Neural cell (in vitro differentiated cells): ENCODE measurements at regions not wholly inside any gene's neighbourhood (a gene's known extent, or its start where the extent isn't known, plus 50 kb on each side); places are given as distances from the start of the nearest gene placed in this dataset.

ENCODE experiments used
- H2AFZ ChIP-seq: fragments of 200-600, 300-800 bp; sonication (generic), shearing (Covaris generic); 2 replicates; pipeline ENCODE4 v1.6.0; 2014; ENCODE audit warnings: low read depth, mild to moderate bottlenecking, antibody characterized with exemption, low read length, moderate library complexity
- H3F3A ChIP-seq: fragments of 200-600 bp; shearing (Covaris generic); 2 replicates; pipeline ENCODE4 v1.6.1; 2016; ENCODE audit warnings: mild to moderate bottlenecking, moderate library complexity, mixed read lengths, antibody characterized with exemption, low read length; ENCODE audit not compliant: insufficient read depth, poor library complexity, severe bottlenecking
- H3K27ac ChIP-seq: fragments of 200-600, 300-800 bp; sonication (generic), shearing (Covaris generic); 2 replicates; pipeline ENCODE4 v1.5.1; 2014; ENCODE audit warnings: mild to moderate bottlenecking, low read length, moderate library complexity
- H3K27me3 ChIP-seq: fragments of 300-800, 200-600 bp; sonication (generic), shearing (Covaris generic); 2 replicates; pipeline ENCODE4 v1.6.0; 2014; ENCODE audit warnings: mild to moderate bottlenecking, low read depth, low read length, moderate library complexity; ENCODE audit not compliant: insufficient read depth
- H3K36me3 ChIP-seq: fragments of 300-800, 200-600 bp; sonication (generic), shearing (Covaris generic); 2 replicates; pipeline ENCODE4 v1.5.1; 2014; ENCODE audit warnings: mild to moderate bottlenecking, antibody characterized with exemption, low read length, moderate library complexity; ENCODE audit not compliant: insufficient read depth
- H3K4me2 ChIP-seq: fragments of 300-800, 200-600 bp; sonication (generic), shearing (Covaris generic); 2 replicates; pipeline ENCODE4 v1.6.0; 2014; ENCODE audit warnings: mild to moderate bottlenecking, low read length
- H3K4me3 ChIP-seq: fragments of 300-800, 200-600 bp; sonication (generic), shearing (Covaris generic); 2 replicates; pipeline ENCODE4 v1.5.1; 2014; ENCODE audit warnings: mild to moderate bottlenecking, low read length, moderate library complexity
- H3K79me2 ChIP-seq: fragments of 200-600 bp; shearing (Covaris generic); replicated peaks from 2 replicates; pipeline ENCODE4 v1.6.0; 2014; ENCODE audit warnings: mild to moderate bottlenecking, low read length, moderate library complexity; ENCODE audit not compliant: insufficient read depth
- H3K9ac ChIP-seq: fragments of 300-800, 200-600 bp; sonication (generic), shearing (Covaris generic); 2 replicates; pipeline ENCODE4 v1.6.1; 2016; ENCODE audit warnings: mild to moderate bottlenecking, low read length, mixed read lengths
- H3K9me2 ChIP-seq: fragments of 200-600 bp; shearing (Covaris generic); 2 replicates; pipeline ENCODE4 v1.6.1; 2016; ENCODE audit warnings: mild to moderate bottlenecking, low read length, mixed read lengths; ENCODE audit not compliant: insufficient read depth
- H3K9me3 ChIP-seq: fragments of 200-600, 300-800 bp; sonication (generic), shearing (Covaris generic); 2 replicates; pipeline ENCODE4 v1.6.1; 2016; ENCODE audit warnings: mild to moderate bottlenecking, mixed run types, low read length, moderate library complexity, mixed read lengths
- H4K20me1 ChIP-seq: fragments of 200-600 bp; shearing (Covaris generic); 2 replicates; pipeline ENCODE4 v1.6.1; 2016; ENCODE audit warnings: mild to moderate bottlenecking, mixed run types; ENCODE audit not compliant: insufficient read depth
- CTCF ChIP-seq: fragments of 450-650 bp; IDR thresholded peaks from 2 replicates; pipeline ENCODE4 v1.5.1; 2014; ENCODE audit warnings: antibody characterized with exemption, mild to moderate bottlenecking, moderate library complexity; ENCODE audit not compliant: poor library complexity, severe bottlenecking
- EP300 ChIP-seq: fragments of 450-650 bp; conservative IDR thresholded peaks from 2 replicates; pipeline ENCODE4 v1.6.1; 2014; ENCODE audit warnings: antibody characterized with exemption, mild to moderate bottlenecking, moderate library complexity; ENCODE audit not compliant: poor library complexity, severe bottlenecking
- EZH2 ChIP-seq: fragments of 200-600, 300-800 bp; shearing (Covaris generic), sonication (generic); IDR thresholded peaks from 2 replicates; pipeline ENCODE4 v1.6.1; 2014; ENCODE audit warnings: antibody characterized with exemption, low read length, borderline replicate concordance, mild to moderate bottlenecking; ENCODE audit not compliant: insufficient read depth, poor library complexity, severe bottlenecking
- MXI1 ChIP-seq: fragments of 450-650 bp; conservative IDR thresholded peaks from 2 replicates; pipeline ENCODE4 v1.6.1; 2014; ENCODE audit warnings: antibody characterized with exemption, mild to moderate bottlenecking; ENCODE audit not compliant: poor library complexity, severe bottlenecking
- POLR2AphosphoS5 ChIP-seq: IDR thresholded peaks from 2 replicates; pipeline ENCODE4 v1.6.1; 2012
- RAD21 ChIP-seq: fragments of 450-650 bp; conservative IDR thresholded peaks from 2 replicates; pipeline ENCODE4 v1.6.1; 2014; ENCODE audit warnings: antibody characterized with exemption, mild to moderate bottlenecking, moderate library complexity
- REST ChIP-seq: IDR thresholded peaks from 2 replicates; pipeline ENCODE4 v1.6.1; 2012; ENCODE audit warnings: borderline replicate concordance
- SMC3 ChIP-seq: fragments of 450-650 bp; conservative IDR thresholded peaks from 2 replicates; pipeline ENCODE4 v1.6.1; 2014; ENCODE audit warnings: antibody characterized with exemption, mild to moderate bottlenecking, moderate library complexity; ENCODE audit not compliant: poor library complexity
- TAF1 ChIP-seq: IDR thresholded peaks from 2 replicates; pipeline ENCODE4 v1.6.1; 2012; ENCODE audit warnings: low read depth

- no peaks in the 10 kb centered on the region for H3K79me2 ChIP-seq
- H2AFZ ChIP-seq: no peak overlapping the region
- H3K9me2 ChIP-seq: no peaks in the 10 kb centered on the region
- no peaks in the 10 kb centered on the region for H3K9me3 ChIP-seq
- TF ChIP-seq MXI1: no peak
- no peak for TF ChIP-seq REST
- no peaks in the 10 kb centered on the region for H3K36me3 ChIP-seq
- H3K27me3 ChIP-seq: peaks cover 31% of the 10 kb centered on the region
- H4K20me1 ChIP-seq: no peaks in the 10 kb centered on the region
- no peaks in the 10 kb centered on the region for H3F3A ChIP-seq
- H3K27ac ChIP-seq: no peak overlapping the region
- H3K9ac ChIP-seq: no peak overlapping the region
- H3K4me2 ChIP-seq: no peak overlapping the region
- no peak overlapping the region for H3K4me3 ChIP-seq
These were observed 144.8 kb upstream of the RET start for GRCh38 chr10:42932116-42932515.

- H3K27ac ChIP-seq: no peak overlapping the region
- no peaks in the 10 kb centered on the region for H3K9me2 ChIP-seq
- no peaks in the 10 kb centered on the region for H4K20me1 ChIP-seq
- no peaks in the 10 kb centered on the region for H3K79me2 ChIP-seq
- no peak overlapping the region for H3K4me2 ChIP-seq
- H3K9ac ChIP-seq: no peak overlapping the region
- TF ChIP-seq EZH2 (no peak), EP300 (no peak), MXI1 (no peak), RAD21 (no peak), REST (no peak), TAF1 (no peak), POLR2AphosphoS5 (no peak), SMC3 (no peak), CTCF (no peak)
- peak overlapping the region; percentile 43 for H3K4me3 ChIP-seq
- no peaks in the 10 kb centered on the region for H3K36me3 ChIP-seq
- no peak overlapping the region for H2AFZ ChIP-seq
- H3K27me3 ChIP-seq: peaks cover 31% of the 10 kb centered on the region
- no peaks in the 10 kb centered on the region for H3K9me3 ChIP-seq
- H3F3A ChIP-seq: no peaks in the 10 kb centered on the region
These were observed 144.0 kb upstream of the RET start for GRCh38 chr10:42932735-42933447.
